ENCODE measurements at regions not wholly inside any gene's neighbourhood (a gene's known extent, or its start where the extent isn't known, plus 50 kb on each side); places are given as distances from the start of the nearest gene placed in this dataset.

- no peaks in the 10 kb centered on the region for H3F3A ChIP-seq (ENCODE audit: insufficient read depth, low read length, poor library complexity, severe bottlenecking)
- no peak overlapping the region for H3K4me3 ChIP-seq (ENCODE audit: low read length)
- H3K27me3 ChIP-seq (ENCODE audit: insufficient read depth, low read depth, low read length): no peaks in the 10 kb centered on the region
- H3K9me2 ChIP-seq (ENCODE audit: insufficient read depth, low read length): no peaks in the 10 kb centered on the region
- no peaks in the 10 kb centered on the region for H3K9me3 ChIP-seq (ENCODE audit: low read length)
- H3K27ac ChIP-seq (ENCODE audit: low read length): no peak overlapping the region
- no peaks in the 10 kb centered on the region for H4K20me1 ChIP-seq (ENCODE audit: insufficient read depth)
- no peak overlapping the region for H3K4me2 ChIP-seq (ENCODE audit: low read length)
- H3K36me3 ChIP-seq (ENCODE audit: insufficient read depth, low read length): no peaks in the 10 kb centered on the region
- no peaks in the 10 kb centered on the region for H3K79me2 ChIP-seq (replicated peaks; ENCODE audit: insufficient read depth, low read length)
- H3K9ac ChIP-seq (ENCODE audit: low read length): no peak overlapping the region
- no peak overlapping the region for H2AFZ ChIP-seq (ENCODE audit: low read depth, low read length)
- no peak for TF ChIP-seq MXI1 (conservative IDR thresholded peaks at IDR 0.05; ENCODE audit: poor library complexity, severe bottlenecking)
- no peak for TF ChIP-seq EP300 (conservative IDR thresholded peaks at IDR 0.05; ENCODE audit: poor library complexity, severe bottlenecking)
Observed at GRCh38 chr2:167729911-167730310, 517.5 kb downstream of the STK39 start.

- Histone ChIP-seq H2AFZ (ENCODE audit: low read depth, low read length) (no peak overlapping the region), H3K4me3 (ENCODE audit: low read length) (no peak overlapping the region), H3K27me3 (ENCODE audit: insufficient read depth, low read depth, low read length) (no peaks in the 10 kb centered on the region), H3K9me3 (ENCODE audit: low read length) (no peaks in the 10 kb centered on the region), H3K79me2 (replicated peaks; ENCODE audit: insufficient read depth, low read length) (no peaks in the 10 kb centered on the region), H3K36me3 (ENCODE audit: insufficient read depth, low read length) (no peaks in the 10 kb centered on the region), H3K9ac (ENCODE audit: low read length) (no peak overlapping the region), H3K27ac (ENCODE audit: low read length) (no peak overlapping the region), H4K20me1 (ENCODE audit: insufficient read depth) (no peaks in the 10 kb centered on the region), H3K9me2 (ENCODE audit: insufficient read depth, low read length) (no peaks in the 10 kb centered on the region), H3K4me2 (ENCODE audit: low read length) (no peak overlapping the region), H3F3A (ENCODE audit: insufficient read depth, low read length, poor library complexity, severe bottlenecking) (no peaks in the 10 kb centered on the region)
- TF ChIP-seq CTCF (IDR thresholded peaks at IDR 0.05; ENCODE audit: poor library complexity, severe bottlenecking) (no peak), RAD21 (conservative IDR thresholded peaks at IDR 0.05) (no peak), REST (IDR thresholded peaks at IDR 0.05; ENCODE audit: borderline replicate concordance) (no peak), EZH2 (IDR thresholded peaks at IDR 0.05; ENCODE audit: borderline replicate concordance, insufficient read depth, low read length, poor library complexity, severe bottlenecking) (no peak), SMC3 (conservative IDR thresholded peaks at IDR 0.05; ENCODE audit: poor library complexity) (no peak), TAF1 (IDR thresholded peaks at IDR 0.05; ENCODE audit: low read depth) (no peak), EP300 (conservative IDR thresholded peaks at IDR 0.05; ENCODE audit: poor library complexity, severe bottlenecking) (no peak), MXI1 (conservative IDR thresholded peaks at IDR 0.05; ENCODE audit: poor library complexity, severe bottlenecking) (no peak), POLR2AphosphoS5 (IDR thresholded peaks at IDR 0.05) (no peak)
Observed at GRCh38 chr2:167726788-167727187, 520.6 kb downstream of the STK39 start.

- H3K27ac ChIP-seq (ENCODE audit: low read length): no peak overlapping the region
- H3K4me3 ChIP-seq (ENCODE audit: low read length): no peak overlapping the region
- no peaks in the 10 kb centered on the region for H3K79me2 ChIP-seq (replicated peaks; ENCODE audit: insufficient read depth, low read length)
- H3F3A ChIP-seq (ENCODE audit: insufficient read depth, low read length, poor library complexity, severe bottlenecking): no peaks in the 10 kb centered on the region
- no peak overlapping the region for H3K4me2 ChIP-seq (ENCODE audit: low read length)
- H3K36me3 ChIP-seq (ENCODE audit: insufficient read depth, low read length): no peaks in the 10 kb centered on the region
- no peaks in the 10 kb centered on the region for H3K27me3 ChIP-seq (ENCODE audit: insufficient read depth, low read depth, low read length)
- no peak overlapping the region for H2AFZ ChIP-seq (ENCODE audit: low read depth, low read length)
- TF ChIP-seq REST (IDR thresholded peaks at IDR 0.05; ENCODE audit: borderline replicate concordance): no peak
- TF ChIP-seq CTCF (IDR thresholded peaks at IDR 0.05; ENCODE audit: poor library complexity, severe bottlenecking): no peak
- no peak for TF ChIP-seq TAF1 (IDR thresholded peaks at IDR 0.05; ENCODE audit: low read depth)
- TF ChIP-seq MXI1 (conservative IDR thresholded peaks at IDR 0.05; ENCODE audit: poor library complexity, severe bottlenecking): no peak
- no peak for TF ChIP-seq RAD21 (conservative IDR thresholded peaks at IDR 0.05)
- no peak for TF ChIP-seq SMC3 (conservative IDR thresholded peaks at IDR 0.05; ENCODE audit: poor library complexity)
- no peak for TF ChIP-seq EZH2 (IDR thresholded peaks at IDR 0.05; ENCODE audit: borderline replicate concordance, insufficient read depth, low read length, poor library complexity, severe bottlenecking)
- TF ChIP-seq EP300 (conservative IDR thresholded peaks at IDR 0.05; ENCODE audit: poor library complexity, severe bottlenecking): no peak
- no peaks in the 10 kb centered on the region for H4K20me1 ChIP-seq (ENCODE audit: insufficient read depth)
- H3K9ac ChIP-seq (ENCODE audit: low read length): no peak overlapping the region
- no peaks in the 10 kb centered on the region for H3K9me2 ChIP-seq (ENCODE audit: insufficient read depth, low read length)
- no peaks in the 10 kb centered on the region for H3K9me3 ChIP-seq (ENCODE audit: low read length)
Observed at GRCh38 chr2:167721593-167721992, 525.8 kb downstream of the STK39 start.

All from neural cell (in vitro differentiated cells).